HCT116 (cell line): ENCODE measurements at regions not wholly inside any gene's neighbourhood (a gene's known extent, or its start where the extent isn't known, plus 50 kb on each side); places are given as distances from the start of the nearest gene placed in this dataset.

Experiments used
- ATAC-seq: fragments of 200-7000 bp; cut with Tn5 transposase; 2 replicates; pipeline ENCODE4 v1.9.1; 2020; ENCODE audit warnings: mild to moderate bottlenecking, moderate library complexity
- BruUV-seq: library from RNA; stranded (reverse); fragments of 400-500 nt; replicated peaks from 2 replicates; lab custom pipeline; 2021; lab: Mats Ljungman, UMichigan
- CTCF ChIA-PET: fragments of 300-600 bp; sonication (Branson Sonifier 250); formaldehyde crosslinking; loops from one replicate; lab custom pipeline; 2021; ENCODE audit warnings: antibody characterized with exemption; lab: Charles Lee
- POLR2A ChIA-PET: fragments of 300-600, 350-600 bp; sonication (Branson Sonifier 250); formaldehyde crosslinking; loops from one replicate; lab custom pipeline; 2021; ENCODE audit warnings: antibody characterized with exemption; lab: Charles Lee
- RAD21 ChIA-PET, 2 experiments: fragments of 300-600 bp; sonication (Branson Sonifier 250); formaldehyde crosslinking; loops; one replicate each; lab custom pipeline; 2023; ENCODE audit warnings: low total read pairs in 2 of 2; ENCODE audit not compliant: uncharacterized antibody in 2 of 2, unreplicated experiment in 2 of 2, low non-redundant PET in 1 of 2; lab: Charles Lee
- DNase-seq: peaks from one replicate; pipeline ENCODE4 v3.0.0-alpha.2; 2010; ENCODE audit warnings: low read depth, low spot score
- H2AFZ ChIP-seq: fragments of 200-600 bp; shearing (Covaris generic), sonication (generic); 2 replicates; pipeline ENCODE4 v1.6.1; 2017; ENCODE audit warnings: low read depth, mixed run types, mixed read lengths, antibody characterized with exemption, low read length; ENCODE audit not compliant: poor library complexity, severe bottlenecking
- H3K27ac ChIP-seq: 2 replicates; pipeline ENCODE4 v1.5.1; 2012; ENCODE audit warnings: low read depth, low read length
- H3K27me3 ChIP-seq: fragments of 200-600 bp; sonication (generic); 2 replicates; pipeline ENCODE4 v1.6.1; 2016; ENCODE audit warnings: mixed run types, low read length, mixed read lengths; ENCODE audit not compliant: insufficient read depth
- H3K36me3 ChIP-seq, 2 experiments: fragments of 200-500 bp in 1 of 2; fragments of 200-600 bp in 1 of 2; sonication (Bioruptor generic) in 1 of 2; sonication (generic) in 1 of 2; 2 replicates each; pipeline versions ENCODE4 v1.5.1 to v1.6.1; 2014 to 2016; ENCODE audit warnings: low read length in 2 of 2, inconsistent platforms in 1 of 2, mixed read lengths in 1 of 2, mixed run types in 1 of 2; ENCODE audit not compliant: insufficient read depth in 2 of 2, control insufficient read depth in 1 of 2
- H3K4me1 ChIP-seq, 2 experiments: fragments of 200-600 bp in 1 of 2; sonication (generic) in 1 of 2; 2 replicates each; pipeline versions ENCODE4 v1.5.1 to v1.6.1; 2012 to 2017; ENCODE audit warnings: low read length in 2 of 2, inconsistent platforms in 1 of 2, mild to moderate bottlenecking in 1 of 2, mixed read lengths in 1 of 2, mixed run types in 1 of 2, moderate library complexity in 1 of 2; ENCODE audit not compliant: insufficient read depth in 2 of 2, control insufficient read depth in 1 of 2
- H3K4me2 ChIP-seq: fragments of 200-600 bp; sonication (generic); 2 replicates; pipeline ENCODE4 v1.6.1; 2017; ENCODE audit warnings: mixed run types, low read length, mixed read lengths
- H3K4me3 ChIP-seq, 2 experiments: fragments of 200-600 bp in 1 of 2; sonication (generic) in 1 of 2; replicated peaks in 1 of 2; 2 replicates each; pipeline ENCODE4 v1.5.1; 2011 to 2016; ENCODE audit warnings: low read length in 2 of 2, control low read depth in 1 of 2, low read depth in 1 of 2, mild to moderate bottlenecking in 1 of 2, mixed read lengths in 1 of 2, mixed run types in 1 of 2
- H3K79me2 ChIP-seq: fragments of 200-600 bp; sonication (generic); 2 replicates; pipeline ENCODE4 v1.6.1; 2017; ENCODE audit warnings: mild to moderate bottlenecking, mixed run types, low read length, moderate library complexity, mixed read lengths; ENCODE audit not compliant: insufficient read depth
- H3K9ac ChIP-seq: fragments of 200-600 bp; sonication (generic); 2 replicates; pipeline ENCODE4 v1.6.1; 2016; ENCODE audit warnings: low read length, mixed read lengths
- H3K9me2 ChIP-seq: fragments of 200-600 bp; sonication (generic), shearing (Covaris generic); 2 replicates; pipeline ENCODE4 v1.6.1; 2017; ENCODE audit warnings: mixed run types, mild to moderate bottlenecking, moderate library complexity; ENCODE audit not compliant: insufficient read depth
- H3K9me3 ChIP-seq, 2 experiments: fragments of 200-500 bp in 1 of 2; fragments of 200-600 bp in 1 of 2; sonication (Bioruptor generic) in 1 of 2; sonication (generic) in 1 of 2; 2 replicates each; pipeline ENCODE4 v1.6.1; 2014 to 2017; ENCODE audit warnings: low read length in 2 of 2, mixed read lengths in 2 of 2, inconsistent platforms in 1 of 2, low read depth in 1 of 2, mild to moderate bottlenecking in 1 of 2, mixed run types in 1 of 2, moderate library complexity in 1 of 2; ENCODE audit not compliant: control insufficient read depth in 1 of 2, insufficient read depth in 1 of 2
- H4K20me1 ChIP-seq: fragments of 200-600 bp; sonication (generic), shearing (Covaris generic); 2 replicates; pipeline ENCODE4 v1.6.1; 2017; ENCODE audit warnings: mixed run types, mild to moderate bottlenecking, moderate library complexity; ENCODE audit not compliant: insufficient read depth
- ATF3 ChIP-seq: IDR thresholded peaks from 2 replicates; pipeline ENCODE4 v1.6.1; 2012
- CBX3 ChIP-seq: IDR thresholded peaks from 2 replicates; pipeline ENCODE4 v1.6.1; 2012; ENCODE audit warnings: low read depth
- EGR1 ChIP-seq: IDR thresholded peaks from 2 replicates; pipeline ENCODE4 v1.6.1; 2012; ENCODE audit warnings: low read depth
- ELF1 ChIP-seq: IDR thresholded peaks from 2 replicates; pipeline ENCODE4 v1.6.1; 2012; ENCODE audit warnings: low read depth, borderline replicate concordance
- EZH2 ChIP-seq: fragments of 200-600 bp; sonication (generic); IDR thresholded peaks from 2 replicates; pipeline ENCODE4 v1.6.1; 2017; ENCODE audit warnings: antibody characterized with exemption, mixed run types
- FOSL1 ChIP-seq: IDR thresholded peaks from 2 replicates; pipeline ENCODE4 v1.6.1; 2012; ENCODE audit warnings: low read depth
- MAX ChIP-seq: IDR thresholded peaks from 2 replicates; pipeline ENCODE4 v1.6.1; 2012
- POLR2A ChIP-seq: IDR thresholded peaks from 2 replicates; pipeline ENCODE4 v1.7.0; 2011; ENCODE audit warnings: borderline replicate concordance; ENCODE audit not compliant: insufficient read depth, insufficient read length; ENCODE audit errors: extremely low read depth
- REST ChIP-seq: IDR thresholded peaks from 2 replicates; pipeline ENCODE4 v1.6.1; 2012; ENCODE audit warnings: low read depth
- SIN3A ChIP-seq: IDR thresholded peaks from 2 replicates; pipeline ENCODE4 v1.6.1; 2012; ENCODE audit warnings: low read depth
- SP1 ChIP-seq: IDR thresholded peaks from 2 replicates; pipeline ENCODE4 v1.6.1; 2012; ENCODE audit warnings: low read depth
- SRF ChIP-seq: IDR thresholded peaks from 2 replicates; pipeline ENCODE4 v1.6.1; 2012; ENCODE audit warnings: low read depth
- TCF7L2 ChIP-seq: IDR thresholded peaks from 2 replicates; pipeline ENCODE4 v1.7.0; 2011; ENCODE audit warnings: borderline replicate concordance, inconsistent platforms; ENCODE audit not compliant: insufficient read depth, insufficient read length; ENCODE audit errors: extremely low read depth
- YY1 ChIP-seq: IDR thresholded peaks from 2 replicates; pipeline ENCODE4 v1.6.1; 2011; ENCODE audit warnings: low read length, low read depth, moderate library complexity, mild to moderate bottlenecking; ENCODE audit not compliant: insufficient replicate concordance; ENCODE audit errors: extremely low read depth
- ZBTB33 ChIP-seq: IDR thresholded peaks from 2 replicates; pipeline ENCODE4 v1.6.1; 2011; ENCODE audit warnings: mild to moderate bottlenecking, low read length, moderate library complexity; ENCODE audit not compliant: insufficient replicate concordance; ENCODE audit errors: extremely low read depth
- ZFX ChIP-seq: fragments of 450-650 bp; IDR thresholded peaks from 2 replicates; pipeline ENCODE4 v1.6.1; 2017
- intact Hi-C: fragments of 100-400 bp; cut with micrococcal nuclease; formaldehyde crosslinking; loops from 2 replicates; pipeline ENCODE4 v1.10.0; 2022

- no peak overlapping the region for H2AFZ ChIP-seq
- no peaks in the 10 kb centered on the region for H3K9me3 ChIP-seq
- no peak overlapping the region for H3K4me3 ChIP-seq
- H3K79me2 ChIP-seq: no peaks in the 10 kb centered on the region
- BruUV-seq: no TSS peak
- TF ChIP-seq TCF7L2 (no peak), SIN3A (no peak), SP1 (no peak)
- DNase-seq: no peak
- H3K4me2 ChIP-seq: no peak overlapping the region
- ATAC-seq: no peak
- no peaks in the 10 kb centered on the region for H3K9me2 ChIP-seq
- ChIA-PET RAD21 (no interaction called here), POLR2A (no interaction called here), CTCF (no interaction called here)
- no peak overlapping the region for H3K27ac ChIP-seq
- no peaks in the 10 kb centered on the region for H3K27me3 ChIP-seq
- intact Hi-C loops: no loop called here
- no peak overlapping the region for H3K9ac ChIP-seq
- H3K36me3 ChIP-seq: no peaks in the 10 kb centered on the region
- H4K20me1 ChIP-seq: no peaks in the 10 kb centered on the region
- H3K4me1 ChIP-seq: no peaks in the 10 kb centered on the region
Measured at GRCh38 chr5:59972043-59972442, 78.5 kb upstream of the PDE4D start.

GRCh38 chr5:59959330-59959729 lies 65.8 kb upstream of the PDE4D start:
- DNase-seq (no peak), ATAC-seq (no peak)
- no peak overlapping the region for H3K4me2 ChIP-seq
- no peaks in the 10 kb centered on the region for H3K36me3 ChIP-seq
- ChIA-PET CTCF (no interaction called here), POLR2A (no interaction called here), RAD21 (no interaction called here)
- H4K20me1 ChIP-seq: no peaks in the 10 kb centered on the region; the same call in 1 of the 2 replicates
- BruUV-seq: no TSS peak
- H3K79me2 ChIP-seq: no peaks in the 10 kb centered on the region
- no peak overlapping the region for H3K9ac ChIP-seq
- intact Hi-C loops: no loop called here
- no peak overlapping the region for H3K27ac ChIP-seq
- no peaks in the 10 kb centered on the region for H3K4me1 ChIP-seq
- no peaks in the 10 kb centered on the region for H3K9me2 ChIP-seq
- H3K9me3 ChIP-seq: no peaks in the 10 kb centered on the region
- no peak overlapping the region for H2AFZ ChIP-seq
- no peak overlapping the region for H3K4me3 ChIP-seq
- TF ChIP-seq FOSL1 (no peak), POLR2A (no peak), SIN3A (no peak), YY1 (no peak), SRF (no peak), CBX3 (no peak), MAX (no peak), ZBTB33 (no peak), ZFX (no peak), SP1 (no peak), EZH2 (no peak), REST (no peak), EGR1 (no peak), ELF1 (no peak), ATF3 (no peak)
- H3K27me3 ChIP-seq: no peaks in the 10 kb centered on the region
